Ishikawa (cell line): ENCODE measurements at regions not wholly inside any gene's neighbourhood (a gene's known extent, or its start where the extent isn't known, plus 50 kb on each side); places are given as distances from the start of the nearest gene placed in this dataset.

Source experiments
- CEBPB ChIP-seq: IDR thresholded peaks from 2 replicates; pipeline ENCODE4 v1.6.1; 2012
- CREB1 ChIP-seq: IDR thresholded peaks from 2 replicates; pipeline ENCODE4 v1.6.1; 2012; ENCODE audit warnings: low read depth
- EGR1 ChIP-seq: IDR thresholded peaks from 2 replicates; pipeline ENCODE4 v1.6.1; 2012
- EP300 ChIP-seq: IDR thresholded peaks from 2 replicates; pipeline ENCODE4 v1.6.1; 2012; ENCODE audit warnings: borderline replicate concordance
- FOXM1 ChIP-seq: IDR thresholded peaks from 2 replicates; pipeline ENCODE4 v1.6.1; 2012; ENCODE audit warnings: low read depth, borderline replicate concordance
- NFIC ChIP-seq: IDR thresholded peaks from 2 replicates; pipeline ENCODE4 v1.6.1; 2012
- RAD21 ChIP-seq: IDR thresholded peaks from 2 replicates; pipeline ENCODE4 v1.6.1; 2012; ENCODE audit warnings: low read depth
- TAF1 ChIP-seq: IDR thresholded peaks from 2 replicates; pipeline ENCODE4 v1.6.1; 2012; ENCODE audit warnings: low read depth, mild to moderate bottlenecking
- TCF12 ChIP-seq: IDR thresholded peaks from 2 replicates; pipeline ENCODE4 v1.6.1; 2012; ENCODE audit warnings: low read depth
- TEAD4 ChIP-seq: IDR thresholded peaks from 2 replicates; pipeline ENCODE4 v1.6.1; 2012
- YY1 ChIP-seq: IDR thresholded peaks from 2 replicates; pipeline ENCODE4 v1.6.1; 2012; ENCODE audit warnings: low read depth
- ZBTB7A ChIP-seq: IDR thresholded peaks from 2 replicates; pipeline ENCODE4 v1.6.1; 2012; ENCODE audit warnings: low read depth
- TF ChIP-seq, protein P1 (sequence below): IDR thresholded peaks from 2 replicates; pipeline ENCODE4 v1.6.1; 2012
- TF ChIP-seq, protein P2 (sequence below): IDR thresholded peaks from 2 replicates; pipeline ENCODE4 v1.6.1; 2012
- TF ChIP-seq, protein P3 (sequence below): IDR thresholded peaks from 2 replicates; pipeline ENCODE4 v1.6.1; 2012; ENCODE audit warnings: low read depth, mild to moderate bottlenecking

DNA sequence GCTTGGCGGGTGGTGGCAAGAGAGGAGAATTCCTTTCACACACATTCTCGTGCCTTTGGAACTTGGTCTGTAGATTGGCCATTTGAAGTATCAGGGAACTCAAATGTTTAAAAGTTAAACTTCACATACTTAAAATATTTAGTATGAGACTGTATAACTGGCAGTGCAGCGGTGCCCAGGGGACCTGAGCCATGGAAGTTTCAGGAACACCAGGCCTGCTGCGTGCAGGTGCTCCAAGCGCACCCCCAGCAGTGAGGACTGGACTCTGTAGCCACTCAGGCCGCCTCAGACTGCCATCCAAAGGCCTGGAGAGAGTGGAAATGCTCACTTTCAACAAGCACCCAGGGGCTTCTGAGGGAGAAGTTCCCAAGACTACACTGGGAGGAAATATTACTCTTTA, 273.5 kb upstream of the IRX2 start:
- TF ChIP-seq EP300 (no peak), TCF12 (no peak), NFIC (no peak), TAF1 (no peak), CREB1 (no peak), EGR1 (no peak)
- TF ChIP-seq, protein P1, sequence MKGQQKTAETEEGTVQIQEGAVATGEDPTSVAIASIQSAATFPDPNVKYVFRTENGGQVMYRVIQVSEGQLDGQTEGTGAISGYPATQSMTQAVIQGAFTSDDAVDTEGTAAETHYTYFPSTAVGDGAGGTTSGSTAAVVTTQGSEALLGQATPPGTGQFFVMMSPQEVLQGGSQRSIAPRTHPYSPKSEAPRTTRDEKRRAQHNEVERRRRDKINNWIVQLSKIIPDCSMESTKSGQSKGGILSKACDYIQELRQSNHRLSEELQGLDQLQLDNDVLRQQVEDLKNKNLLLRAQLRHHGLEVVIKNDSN: no peak

DNA sequence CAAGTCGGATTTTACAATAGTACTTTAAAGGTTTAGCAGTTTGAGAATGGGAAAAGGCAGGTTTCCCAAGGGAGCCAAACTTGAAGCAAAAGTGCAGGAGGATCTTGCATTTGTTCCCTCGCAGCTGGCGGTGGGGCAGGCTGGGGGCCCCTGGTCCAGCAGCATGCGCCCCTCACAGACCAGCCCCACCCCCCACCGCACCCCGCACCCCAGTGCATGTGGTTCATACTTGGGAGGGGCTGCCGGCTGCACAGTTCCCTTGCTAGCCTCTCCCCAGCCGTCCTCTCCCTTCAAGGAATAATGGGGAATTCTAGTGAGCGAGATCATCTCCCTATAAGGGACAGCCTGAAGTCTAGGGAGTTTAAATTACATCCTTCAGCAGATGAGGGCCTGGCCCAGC, 273.1 kb upstream of the IRX2 start:
- TF ChIP-seq NFIC (no peak), ZBTB7A (no peak), EGR1 (no peak), TCF12 (no peak), TAF1 (no peak), YY1 (no peak), CEBPB (no peak), FOXM1 (no peak), CREB1 (no peak), TEAD4 (no peak)
- TF ChIP-seq, protein P1: no peak
- TF ChIP-seq, protein P2, sequence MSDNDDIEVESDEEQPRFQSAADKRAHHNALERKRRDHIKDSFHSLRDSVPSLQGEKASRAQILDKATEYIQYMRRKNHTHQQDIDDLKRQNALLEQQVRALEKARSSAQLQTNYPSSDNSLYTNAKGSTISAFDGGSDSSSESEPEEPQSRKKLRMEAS: no peak
- TF ChIP-seq, protein P3, sequence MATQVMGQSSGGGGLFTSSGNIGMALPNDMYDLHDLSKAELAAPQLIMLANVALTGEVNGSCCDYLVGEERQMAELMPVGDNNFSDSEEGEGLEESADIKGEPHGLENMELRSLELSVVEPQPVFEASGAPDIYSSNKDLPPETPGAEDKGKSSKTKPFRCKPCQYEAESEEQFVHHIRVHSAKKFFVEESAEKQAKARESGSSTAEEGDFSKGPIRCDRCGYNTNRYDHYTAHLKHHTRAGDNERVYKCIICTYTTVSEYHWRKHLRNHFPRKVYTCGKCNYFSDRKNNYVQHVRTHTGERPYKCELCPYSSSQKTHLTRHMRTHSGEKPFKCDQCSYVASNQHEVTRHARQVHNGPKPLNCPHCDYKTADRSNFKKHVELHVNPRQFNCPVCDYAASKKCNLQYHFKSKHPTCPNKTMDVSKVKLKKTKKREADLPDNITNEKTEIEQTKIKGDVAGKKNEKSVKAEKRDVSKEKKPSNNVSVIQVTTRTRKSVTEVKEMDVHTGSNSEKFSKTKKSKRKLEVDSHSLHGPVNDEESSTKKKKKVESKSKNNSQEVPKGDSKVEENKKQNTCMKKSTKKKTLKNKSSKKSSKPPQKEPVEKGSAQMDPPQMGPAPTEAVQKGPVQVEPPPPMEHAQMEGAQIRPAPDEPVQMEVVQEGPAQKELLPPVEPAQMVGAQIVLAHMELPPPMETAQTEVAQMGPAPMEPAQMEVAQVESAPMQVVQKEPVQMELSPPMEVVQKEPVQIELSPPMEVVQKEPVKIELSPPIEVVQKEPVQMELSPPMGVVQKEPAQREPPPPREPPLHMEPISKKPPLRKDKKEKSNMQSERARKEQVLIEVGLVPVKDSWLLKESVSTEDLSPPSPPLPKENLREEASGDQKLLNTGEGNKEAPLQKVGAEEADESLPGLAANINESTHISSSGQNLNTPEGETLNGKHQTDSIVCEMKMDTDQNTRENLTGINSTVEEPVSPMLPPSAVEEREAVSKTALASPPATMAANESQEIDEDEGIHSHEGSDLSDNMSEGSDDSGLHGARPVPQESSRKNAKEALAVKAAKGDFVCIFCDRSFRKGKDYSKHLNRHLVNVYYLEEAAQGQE: no peak

DNA sequence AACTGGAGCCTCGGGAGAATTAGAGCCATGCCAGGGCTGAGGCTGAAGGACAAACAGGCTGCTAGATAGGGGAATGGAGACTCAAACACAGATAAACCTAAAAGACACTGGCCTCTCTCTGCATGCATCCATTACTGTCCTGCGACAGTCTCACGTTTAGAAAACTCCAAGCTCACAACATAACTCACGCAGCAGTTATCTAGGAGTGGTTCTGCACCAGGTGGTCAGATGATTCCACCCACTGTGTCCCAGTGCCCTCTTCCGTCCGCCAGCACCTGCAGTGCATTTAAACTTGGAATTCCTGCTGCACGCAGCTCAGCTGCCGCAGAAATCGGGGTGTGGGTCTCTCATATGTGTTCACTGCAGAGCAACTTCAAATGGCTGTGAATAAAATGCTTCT, 272.6 kb upstream of the IRX2 start:
- TF ChIP-seq TCF12: no peak
- no peak for TF ChIP-seq CEBPB
- TF ChIP-seq, protein P2: no peak
- TF ChIP-seq EP300: no peak
- TF ChIP-seq YY1: no peak
- no peak for TF ChIP-seq TAF1
- TF ChIP-seq FOXM1: no peak
- no peak for TF ChIP-seq NFIC
- TF ChIP-seq, protein P1: no peak
- TF ChIP-seq RAD21: no peak
- TF ChIP-seq ZBTB7A: no peak
- TF ChIP-seq, protein P3: no peak
- TF ChIP-seq CREB1: no peak
- no peak for TF ChIP-seq TEAD4
- TF ChIP-seq EGR1: no peak

DNA sequence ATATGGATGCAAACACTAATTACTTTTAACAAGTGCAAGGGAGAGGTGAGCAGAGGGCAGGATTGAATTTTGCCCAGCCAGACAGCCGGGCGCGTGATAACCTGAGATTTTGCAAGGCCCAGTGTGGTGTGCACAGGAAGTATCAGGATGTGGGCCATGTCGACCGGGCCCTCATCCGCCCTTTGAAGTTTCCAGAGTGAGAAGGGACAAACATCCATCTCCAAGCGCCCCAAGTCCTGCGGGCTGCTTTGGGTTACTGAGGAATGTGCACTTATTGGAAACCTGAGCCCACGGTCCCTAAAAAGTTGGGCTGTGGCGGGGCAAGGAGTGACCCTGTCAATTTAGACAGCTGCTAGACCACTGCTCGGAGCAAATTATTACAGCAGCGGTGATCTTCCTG, 272.2 kb upstream of the IRX2 start:
- no peak for TF ChIP-seq EP300
- TF ChIP-seq, protein P3: no peak
- TF ChIP-seq RAD21: no peak
- TF ChIP-seq, protein P2: no peak
- TF ChIP-seq EGR1: no peak
- TF ChIP-seq FOXM1: no peak
- TF ChIP-seq TCF12: no peak
- no peak for TF ChIP-seq NFIC
- TF ChIP-seq TAF1: no peak
- no peak for TF ChIP-seq CEBPB
- TF ChIP-seq TEAD4: no peak
- TF ChIP-seq YY1: no peak
- TF ChIP-seq, protein P1: no peak
- no peak for TF ChIP-seq CREB1
- TF ChIP-seq ZBTB7A: no peak
